ENCODE measurements at regions not wholly inside any gene's neighbourhood (a gene's known extent, or its start where the extent isn't known, plus 50 kb on each side); places are given as distances from the start of the nearest gene placed in this dataset.

DNA sequence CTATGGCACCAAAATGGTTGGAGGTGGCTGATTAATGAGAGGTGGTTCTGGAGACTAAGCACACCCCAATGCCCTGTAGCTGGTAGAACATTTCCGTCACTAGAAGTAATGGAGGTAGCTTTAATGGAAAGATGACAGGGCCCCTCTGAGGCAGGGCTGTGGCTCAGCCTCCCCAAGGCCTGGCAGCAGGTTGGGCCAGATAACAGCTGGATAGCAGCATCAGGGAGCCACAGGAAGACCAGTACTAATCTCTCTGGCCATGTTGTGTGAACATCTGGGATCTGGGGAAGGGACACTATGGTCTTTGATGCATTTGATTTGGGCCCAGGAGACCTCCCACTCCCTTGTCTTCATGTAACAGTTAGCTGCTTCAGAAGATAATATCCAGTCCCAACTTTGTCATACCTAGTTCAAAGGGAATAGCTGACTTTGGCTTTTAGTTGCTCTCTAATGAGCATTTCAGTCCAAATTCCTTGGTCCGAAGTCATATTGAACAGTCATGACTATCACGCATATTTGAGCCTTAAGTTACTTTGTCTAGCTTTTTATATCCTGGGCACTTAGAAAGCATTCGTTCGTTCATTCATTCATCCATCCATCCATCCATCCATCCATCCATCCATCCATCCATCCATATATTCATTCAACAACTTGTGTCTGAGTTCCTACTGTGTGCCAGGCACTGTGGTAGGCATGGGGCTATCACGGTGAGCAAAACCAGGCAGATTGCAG, 53.0 kb upstream of the LMO2 start (continued):
- TF ChIP-seq, protein P1, sequence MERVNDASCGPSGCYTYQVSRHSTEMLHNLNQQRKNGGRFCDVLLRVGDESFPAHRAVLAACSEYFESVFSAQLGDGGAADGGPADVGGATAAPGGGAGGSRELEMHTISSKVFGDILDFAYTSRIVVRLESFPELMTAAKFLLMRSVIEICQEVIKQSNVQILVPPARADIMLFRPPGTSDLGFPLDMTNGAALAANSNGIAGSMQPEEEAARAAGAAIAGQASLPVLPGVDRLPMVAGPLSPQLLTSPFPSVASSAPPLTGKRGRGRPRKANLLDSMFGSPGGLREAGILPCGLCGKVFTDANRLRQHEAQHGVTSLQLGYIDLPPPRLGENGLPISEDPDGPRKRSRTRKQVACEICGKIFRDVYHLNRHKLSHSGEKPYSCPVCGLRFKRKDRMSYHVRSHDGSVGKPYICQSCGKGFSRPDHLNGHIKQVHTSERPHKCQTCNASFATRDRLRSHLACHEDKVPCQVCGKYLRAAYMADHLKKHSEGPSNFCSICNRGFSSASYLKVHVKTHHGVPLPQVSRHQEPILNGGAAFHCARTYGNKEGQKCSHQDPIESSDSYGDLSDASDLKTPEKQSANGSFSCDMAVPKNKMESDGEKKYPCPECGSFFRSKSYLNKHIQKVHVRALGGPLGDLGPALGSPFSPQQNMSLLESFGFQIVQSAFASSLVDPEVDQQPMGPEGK (CRISPR knock-in tag; IDR thresholded peaks at IDR 0.05; ENCODE audit: borderline replicate concordance): no peak
- TF ChIP-seq ZC3H8 (IDR thresholded peaks at IDR 0.05) (0 out of 2 replicates have a peak, but pooled peaks have one; percentile 7), TBP (optimal IDR thresholded peaks at IDR 0.05; ENCODE audit: low read depth, low read length) (peak; percentile 58), WHSC1 (IDR thresholded peaks at IDR 0.05; ENCODE audit: low read length) (no peak), CHD1 (IDR thresholded peaks at IDR 0.05; ENCODE audit: low read length) (no peak), RBM14 (IDR thresholded peaks at IDR 0.05; ENCODE audit: borderline replicate concordance, insufficient read depth, low read depth, low read length) (no peak), HEY1 (CRISPR knock-in tag; IDR thresholded peaks at IDR 0.05; ENCODE audit: borderline replicate concordance) (peak; percentile 87; the same call in 1 of the 2 replicates), ZNF224 (CRISPR knock-in tag; IDR thresholded peaks at IDR 0.05) (no peak), ZNF436 (CRISPR knock-in tag; IDR thresholded peaks at IDR 0.05) (no peak), MYNN (IDR thresholded peaks at IDR 0.05) (peak; percentile 94), MYNN (CRISPR knock-in tag; IDR thresholded peaks at IDR 0.05) (no peak), ZBTB17 (CRISPR knock-in tag; IDR thresholded peaks at IDR 0.05) (peak; percentile 91), POLR3G (IDR thresholded peaks at IDR 0.05; ENCODE audit: extremely low read depth, insufficient read length, insufficient replicate concordance) (no peak), MIER1 (IDR thresholded peaks at IDR 0.05; ENCODE audit: low read depth) (no peak), ZNF263 (CRISPR knock-in tag; IDR thresholded peaks at IDR 0.05; ENCODE audit: borderline replicate concordance) (no peak; the same call in 1 of the 2 replicates), HNRNPH1 (optimal IDR thresholded peaks at IDR 0.05; ENCODE audit: low read depth, low read length) (no peak), HDAC3 (IDR thresholded peaks at IDR 0.05; ENCODE audit: borderline replicate concordance, partially characterized antibody) (peak; percentile 99), ZFP1 (CRISPR knock-in tag; IDR thresholded peaks at IDR 0.05) (no peak)
- TF ChIP-seq, protein P2, sequence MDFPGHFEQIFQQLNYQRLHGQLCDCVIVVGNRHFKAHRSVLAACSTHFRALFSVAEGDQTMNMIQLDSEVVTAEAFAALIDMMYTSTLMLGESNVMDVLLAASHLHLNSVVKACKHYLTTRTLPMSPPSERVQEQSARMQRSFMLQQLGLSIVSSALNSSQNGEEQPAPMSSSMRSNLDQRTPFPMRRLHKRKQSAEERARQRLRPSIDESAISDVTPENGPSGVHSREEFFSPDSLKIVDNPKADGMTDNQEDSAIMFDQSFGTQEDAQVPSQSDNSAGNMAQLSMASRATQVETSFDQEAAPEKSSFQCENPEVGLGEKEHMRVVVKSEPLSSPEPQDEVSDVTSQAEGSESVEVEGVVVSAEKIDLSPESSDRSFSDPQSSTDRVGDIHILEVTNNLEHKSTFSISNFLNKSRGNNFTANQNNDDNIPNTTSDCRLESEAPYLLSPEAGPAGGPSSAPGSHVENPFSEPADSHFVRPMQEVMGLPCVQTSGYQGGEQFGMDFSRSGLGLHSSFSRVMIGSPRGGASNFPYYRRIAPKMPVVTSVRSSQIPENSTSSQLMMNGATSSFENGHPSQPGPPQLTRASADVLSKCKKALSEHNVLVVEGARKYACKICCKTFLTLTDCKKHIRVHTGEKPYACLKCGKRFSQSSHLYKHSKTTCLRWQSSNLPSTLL (IDR thresholded peaks at IDR 0.05): no peak
- TF ChIP-seq, protein P3, sequence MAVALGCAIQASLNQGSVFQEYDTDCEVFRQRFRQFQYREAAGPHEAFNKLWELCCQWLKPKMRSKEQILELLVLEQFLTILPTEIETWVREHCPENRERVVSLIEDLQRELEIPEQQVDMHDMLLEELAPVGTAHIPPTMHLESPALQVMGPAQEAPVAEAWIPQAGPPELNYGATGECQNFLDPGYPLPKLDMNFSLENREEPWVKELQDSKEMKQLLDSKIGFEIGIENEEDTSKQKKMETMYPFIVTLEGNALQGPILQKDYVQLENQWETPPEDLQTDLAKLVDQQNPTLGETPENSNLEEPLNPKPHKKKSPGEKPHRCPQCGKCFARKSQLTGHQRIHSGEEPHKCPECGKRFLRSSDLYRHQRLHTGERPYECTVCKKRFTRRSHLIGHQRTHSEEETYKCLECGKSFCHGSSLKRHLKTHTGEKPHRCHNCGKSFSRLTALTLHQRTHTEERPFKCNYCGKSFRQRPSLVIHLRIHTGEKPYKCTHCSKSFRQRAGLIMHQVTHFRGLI (CRISPR knock-in tag; IDR thresholded peaks at IDR 0.05): peak; percentile 70; the same call in 1 of the 2 replicates
- TF ChIP-seq, protein P4, sequence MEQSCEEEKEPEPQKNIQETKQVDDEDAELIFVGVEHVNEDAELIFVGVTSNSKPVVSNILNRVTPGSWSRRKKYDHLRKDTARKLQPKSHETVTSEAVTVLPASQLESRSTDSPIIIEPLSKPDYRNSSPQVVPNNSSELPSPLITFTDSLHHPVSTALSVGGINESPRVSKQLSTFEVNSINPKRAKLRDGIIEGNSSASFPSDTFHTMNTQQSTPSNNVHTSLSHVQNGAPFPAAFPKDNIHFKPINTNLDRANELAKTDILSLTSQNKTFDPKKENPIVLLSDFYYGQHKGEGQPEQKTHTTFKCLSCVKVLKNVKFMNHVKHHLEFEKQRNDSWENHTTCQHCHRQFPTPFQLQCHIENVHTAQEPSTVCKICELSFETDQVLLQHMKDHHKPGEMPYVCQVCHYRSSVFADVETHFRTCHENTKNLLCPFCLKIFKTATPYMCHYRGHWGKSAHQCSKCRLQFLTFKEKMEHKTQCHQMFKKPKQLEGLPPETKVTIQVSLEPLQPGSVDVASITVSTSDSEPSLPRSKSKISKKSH (CRISPR knock-in tag; IDR thresholded peaks at IDR 0.05): no peak
- TF ChIP-seq, protein P5, sequence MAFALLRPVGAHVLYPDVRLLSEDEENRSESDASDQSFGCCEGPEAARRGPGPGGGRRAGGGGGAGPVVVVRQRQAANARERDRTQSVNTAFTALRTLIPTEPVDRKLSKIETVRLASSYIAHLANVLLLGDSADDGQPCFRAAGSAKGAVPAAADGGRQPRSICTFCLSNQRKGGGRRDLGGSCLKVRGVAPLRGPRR (CRISPR knock-in tag; IDR thresholded peaks at IDR 0.05): peak; percentile 13

Measured in K562 (cell line).